IMR-90 (cell line): ENCODE measurements at regions not wholly inside any gene's neighbourhood (a gene's known extent, or its start where the extent isn't known, plus 50 kb on each side); places are given as distances from the start of the nearest gene placed in this dataset.

Experiments
- ATAC-seq: fragments of 200-7000 bp; cut with Tn5 transposase; 2 replicates; pipeline ENCODE4 v1.9.1; 2020; ENCODE audit warnings: low read depth, mild to moderate bottlenecking, moderate library complexity
- BruUV-seq: library from RNA; stranded (reverse); fragments of 400-500 nt; replicated peaks from 2 replicates; lab custom pipeline; 2021; lab: Mats Ljungman, UMichigan
- CTCF ChIA-PET: fragments of 300-600 bp; formaldehyde crosslinking; extraction: SDS; loops from one replicate; lab custom pipeline; 2021; ENCODE audit warnings: antibody characterized with exemption; lab: Yijun Ruan, JAX
- POLR2A ChIA-PET: fragments of 300-600 bp; sonication (Branson Sonifier 250); formaldehyde crosslinking; loops from one replicate; lab custom pipeline; 2022; ENCODE audit warnings: antibody characterized with exemption; ENCODE audit not compliant: unreplicated experiment; lab: Charles Lee
- DNase-seq: peaks from one replicate; pipeline ENCODE4 v3.0.0; 2013
- H2AFZ ChIP-seq: replicated peaks from 2 replicates; pipeline ENCODE3; 2013; ENCODE audit warnings: low read length, mild to moderate bottlenecking; ENCODE audit not compliant: poor library complexity
- H2AK5ac ChIP-seq: 2 replicates; pipeline ENCODE4 v1.6.1; 2013; ENCODE audit warnings: low read depth, low read length, inconsistent platforms
- H2AK9ac ChIP-seq: replicated peaks from 2 replicates; pipeline ENCODE3; 2013; ENCODE audit warnings: mild to moderate bottlenecking, low read depth, low read length, moderate library complexity; ENCODE audit not compliant: poor library complexity
- H2BK120ac ChIP-seq: 2 replicates; pipeline ENCODE4 v1.6.1; 2013; ENCODE audit warnings: low read depth, low read length, inconsistent platforms
- H2BK15ac ChIP-seq: 3 replicates; pipeline ENCODE4 v1.6.1; 2013; ENCODE audit warnings: low read depth, low read length, inconsistent platforms
- H2BK20ac ChIP-seq: 2 replicates; pipeline ENCODE4 v1.6.1; 2013; ENCODE audit warnings: low read depth, mild to moderate bottlenecking, inconsistent platforms, low read length, moderate library complexity
- H2BK5ac ChIP-seq: 2 replicates; pipeline ENCODE4 v1.6.1; 2013; ENCODE audit warnings: mild to moderate bottlenecking, low read depth, low read length, inconsistent platforms; ENCODE audit not compliant: poor library complexity, severe bottlenecking
- H3K14ac ChIP-seq: replicated peaks from 2 replicates; pipeline ENCODE4 v1.6.1; 2013; ENCODE audit warnings: low read depth, low read length, inconsistent platforms
- H3K18ac ChIP-seq: 2 replicates; pipeline ENCODE4 v1.6.1; 2013; ENCODE audit warnings: low read depth, low read length, control low read depth
- H3K23ac ChIP-seq: 2 replicates; pipeline ENCODE4 v1.6.1; 2013; ENCODE audit warnings: low read depth, low read length, inconsistent platforms
- H3K27ac ChIP-seq: 2 replicates; pipeline ENCODE4 v1.5.1; 2013; ENCODE audit warnings: mild to moderate bottlenecking, control low read depth, low read length; ENCODE audit not compliant: insufficient read depth
- H3K27me3 ChIP-seq: 2 replicates; pipeline ENCODE4 v1.6.1; 2013; ENCODE audit warnings: low read length; ENCODE audit not compliant: control insufficient read depth, insufficient read depth
- H3K36me3 ChIP-seq: 2 replicates; pipeline ENCODE4 v1.6.1; 2013; ENCODE audit warnings: low read length, mixed read lengths; ENCODE audit not compliant: control insufficient read depth, insufficient read depth
- H3K4ac ChIP-seq: 2 replicates; pipeline ENCODE4 v1.6.1; 2013; ENCODE audit warnings: low read depth, low read length, inconsistent platforms
- H3K4me1 ChIP-seq: 2 replicates; pipeline ENCODE4 v1.6.1; 2013; ENCODE audit warnings: low read length, mixed read lengths; ENCODE audit not compliant: control insufficient read depth, insufficient read depth
- H3K4me2 ChIP-seq: 2 replicates; pipeline ENCODE4 v1.6.1; 2013; ENCODE audit warnings: low read depth, mild to moderate bottlenecking, control low read depth, low read length, moderate library complexity
- H3K4me3 ChIP-seq: 2 replicates; pipeline ENCODE4 v1.5.1; 2013; ENCODE audit warnings: low read depth, mild to moderate bottlenecking, control low read depth, low read length, moderate library complexity; ENCODE audit not compliant: insufficient read depth
- H3K56ac ChIP-seq: 2 replicates; pipeline ENCODE4 v1.6.1; 2013; ENCODE audit warnings: low read length, inconsistent platforms; ENCODE audit not compliant: insufficient read depth; ENCODE audit errors: extremely low read depth
- H3K79me1 ChIP-seq, 2 experiments: 2 replicates each; pipeline ENCODE4 v1.6.1; 2013; ENCODE audit warnings: low read length in 2 of 2, inconsistent platforms in 1 of 2, low read depth in 1 of 2
- H3K9ac ChIP-seq: 2 replicates; pipeline ENCODE4 v1.6.1; 2013; ENCODE audit warnings: low read depth, low read length, control low read depth
- H3K9me1 ChIP-seq: 2 replicates; pipeline ENCODE4 v1.6.1; 2013; ENCODE audit warnings: low read length, inconsistent platforms; ENCODE audit not compliant: insufficient read depth
- H3K9me3 ChIP-seq: 2 replicates; pipeline ENCODE4 v1.6.1; 2013; ENCODE audit warnings: low read length; ENCODE audit not compliant: control insufficient read depth, insufficient read depth
- H4K20me1 ChIP-seq: 2 replicates; pipeline ENCODE4 v1.6.1; 2013; ENCODE audit warnings: low read length, inconsistent platforms; ENCODE audit not compliant: insufficient read depth
- H4K5ac ChIP-seq: 2 replicates; pipeline ENCODE4 v1.6.1; 2013; ENCODE audit warnings: mild to moderate bottlenecking, low read depth, low read length, control low read depth
- H4K8ac ChIP-seq, 2 experiments: 2 replicates each; pipeline ENCODE4 v1.6.1; 2013; ENCODE audit warnings: low read depth in 2 of 2, low read length in 2 of 2, control low read depth in 1 of 2, inconsistent platforms in 1 of 2
- H4K91ac ChIP-seq: 2 replicates; pipeline ENCODE4 v1.6.1; 2013; ENCODE audit warnings: low read depth, low read length, inconsistent platforms; ENCODE audit not compliant: insufficient read depth
- CHD1 ChIP-seq: IDR thresholded peaks from 2 replicates; pipeline ENCODE4 v1.6.1; 2012; ENCODE audit warnings: low read depth, low read length, improper control_type of control experiment
- ELK1 ChIP-seq: fragments of 150-350 bp; IDR thresholded peaks from 2 replicates; pipeline ENCODE4 v1.6.1; 2016; ENCODE audit warnings: low read depth, mild to moderate bottlenecking, low read length, moderate library complexity, borderline replicate concordance
- RAD21 ChIP-seq: IDR thresholded peaks from 2 replicates; pipeline ENCODE4 v1.6.1; 2012; ENCODE audit warnings: low read length, improper control_type of control experiment
- WGBS, 2 experiments: methylation state at CpG; one replicate each; pipeline versions ENCODE4 v1.1.5 to v1.1.7; 2013; ENCODE audit warnings: missing lambda C conversion rate in 2 of 2; ENCODE audit not compliant: insufficient read length in 1 of 2; ENCODE audit errors: extremely low coverage in 2 of 2; 5-methylcytosine and 5-hydroxymethylcytosine counted together
- dilution Hi-C: fragments of 300-500 bp; cut with HindIII; formaldehyde crosslinking; loops from one replicate; pipeline ENCODE4 v1.14.3; 2018; ENCODE audit warnings: low sequenced_read_pairs; ENCODE audit not compliant: unreplicated experiment
- in situ Hi-C: fragments of 300-500 bp; cut with MboI; formaldehyde crosslinking; loops from 3 replicates; pipeline ENCODE4 v1.14.3; 2019; ENCODE audit warnings: low sequenced_read_pairs, inconsistent platforms, mixed read lengths
- intact Hi-C: fragments of 100-400 bp; cut with micrococcal nuclease; formaldehyde crosslinking; loops from 2 replicates; pipeline ENCODE4 v1.10.0; 2022

- no peaks in the 10 kb centered on the region; the same call in 1 of the 2 replicates for H3K4me1 ChIP-seq
- no peak overlapping the region for H3K4ac ChIP-seq
- DNase-seq (no peak), ATAC-seq (no peak)
- no peaks in the 10 kb centered on the region for H3K36me3 ChIP-seq
- H3K27ac ChIP-seq: no peak overlapping the region
- H4K8ac ChIP-seq: no peak overlapping the region
- H3K79me1 ChIP-seq: no peaks in the 10 kb centered on the region
- no peak overlapping the region for H3K4me2 ChIP-seq
- dilution Hi-C loops: no loop called here
- H3K9me1 ChIP-seq: no peaks in the 10 kb centered on the region
- in situ Hi-C loops: no loop called here
- no peak overlapping the region for H2BK120ac ChIP-seq
- H3K9me3 ChIP-seq: no peaks in the 10 kb centered on the region
- WGBS, 2 experiments: 77% methylated on average over 4 of the region's 4 CpGs; no CpG with 5 or more reads in 1 of the 2 experiments
- H2AFZ ChIP-seq: no peak overlapping the region
- no peak overlapping the region for H2BK20ac ChIP-seq
- no peak overlapping the region for H3K18ac ChIP-seq
- no peak overlapping the region; the same call in 1 of the 2 replicates for H2AK5ac ChIP-seq
- no peak overlapping the region for H3K56ac ChIP-seq
- H2AK9ac ChIP-seq: no peak overlapping the region
- H2BK5ac ChIP-seq: no peak overlapping the region
- no peak overlapping the region for H3K14ac ChIP-seq
- intact Hi-C loops: no loop called here
- H4K20me1 ChIP-seq: no peaks in the 10 kb centered on the region
- no peak overlapping the region for H3K9ac ChIP-seq
- no peak overlapping the region for H3K23ac ChIP-seq
- CTCF ChIA-PET: no interaction called here
- H2BK15ac ChIP-seq: no peak overlapping the region
- no peak overlapping the region for H4K91ac ChIP-seq
- POLR2A ChIA-PET: no interaction called here
- TF ChIP-seq ELK1 (no peak), CHD1 (no peak), RAD21 (no peak)
- no TSS peak for BruUV-seq
- peaks cover 4% of the 10 kb centered on the region for H3K27me3 ChIP-seq
- no peak overlapping the region for H3K4me3 ChIP-seq
- H4K5ac ChIP-seq: no peak overlapping the region
Observed at GRCh38 chr9:107431461-107431860, 58.1 kb downstream of the KLF4 start.
